ENCODE measurements at regions not wholly inside any gene's neighbourhood (a gene's known extent, or its start where the extent isn't known, plus 50 kb on each side); places are given as distances from the start of the nearest gene placed in this dataset.
A peak's percentile ranks its signal among the peaks of the same experiment; 100 is the strongest.

- TF ChIP-seq CTCF (IDR thresholded peaks at IDR 0.05; ENCODE audit: low read depth, low read length): no peak
- peaks cover 7% of the 10 kb centered on the region for H3K4me1 ChIP-seq
- no peak overlapping the region for H3K4me3 ChIP-seq (ENCODE audit: low read depth, low read length)
- no peak for DNase-seq
- H3K27me3 ChIP-seq: no peaks in the 10 kb centered on the region
- no peaks in the 10 kb centered on the region for H3K36me3 ChIP-seq
- no peaks in the 10 kb centered on the region; the same call in 1 of the 2 replicates for H3K9me3 ChIP-seq
These were observed 101.7 kb downstream of the BMS1 start for GRCh38 chr10:42883993-42884983.

GRCh38 chr10:42885491-42886270 is 103.1 kb downstream of the BMS1 start:
- Histone ChIP-seq H3K4me3 (ENCODE audit: low read depth, low read length) (no peak overlapping the region), H3K36me3 (no peaks in the 10 kb centered on the region), H3K9me3 (no peaks in the 10 kb centered on the region; the same call in 1 of the 2 replicates), H3K4me1 (peaks cover 7% of the 10 kb centered on the region), H3K27me3 (no peaks in the 10 kb centered on the region)
- TF ChIP-seq CTCF (IDR thresholded peaks at IDR 0.05; ENCODE audit: low read depth, low read length): no peak
- DNase-seq: no peak

GRCh38 chr10:42887734-42888503 is 105.3 kb downstream of the BMS1 start:
- Histone ChIP-seq H3K36me3 (no peaks in the 10 kb centered on the region), H3K4me3 (ENCODE audit: low read depth, low read length) (no peak overlapping the region), H3K9me3 (no peaks in the 10 kb centered on the region), H3K27me3 (no peaks in the 10 kb centered on the region), H3K4me1 (peaks cover 10% of the 10 kb centered on the region)
- no peak for TF ChIP-seq CTCF (IDR thresholded peaks at IDR 0.05; ENCODE audit: low read depth, low read length)
- no peak for DNase-seq

- DNase-seq: peak; percentile 60
- Histone ChIP-seq H3K4me3 (ENCODE audit: low read depth, low read length) (no peak overlapping the region), H3K27me3 (no peaks in the 10 kb centered on the region), H3K4me1 (peaks cover 11% of the 10 kb centered on the region), H3K9me3 (no peaks in the 10 kb centered on the region), H3K36me3 (no peaks in the 10 kb centered on the region)
- TF ChIP-seq CTCF (IDR thresholded peaks at IDR 0.05; ENCODE audit: low read depth, low read length): no peak
These were observed 106.0 kb downstream of the BMS1 start for GRCh38 chr10:42888504-42889095.

GRCh38 chr10:42896735-42897134 is 114.1 kb downstream of the BMS1 start:
- no peaks in the 10 kb centered on the region for H3K36me3 ChIP-seq
- DNase-seq: no peak
- no peak overlapping the region for H3K4me3 ChIP-seq (ENCODE audit: low read depth, low read length)
- peaks cover 4% of the 10 kb centered on the region for H3K4me1 ChIP-seq
- H3K9me3 ChIP-seq: peaks cover 3% of the 10 kb centered on the region; the same call in 1 of the 2 replicates
- TF ChIP-seq CTCF (IDR thresholded peaks at IDR 0.05; ENCODE audit: low read depth, low read length): no peak
- no peaks in the 10 kb centered on the region for H3K27me3 ChIP-seq

All from BE2C (cell line).